ENCODE measurements at regions not wholly inside any gene's neighbourhood (a gene's known extent, or its start where the extent isn't known, plus 50 kb on each side); places are given as distances from the start of the nearest gene placed in this dataset.
A peak's percentile ranks its signal among the peaks of the same experiment; 100 is the strongest.
"Not testable (repeated sequence)": the region's sequence is repeated elsewhere in the genome, so short reads cannot be mapped to it uniquely, and the experiment has no call there.

DNA sequence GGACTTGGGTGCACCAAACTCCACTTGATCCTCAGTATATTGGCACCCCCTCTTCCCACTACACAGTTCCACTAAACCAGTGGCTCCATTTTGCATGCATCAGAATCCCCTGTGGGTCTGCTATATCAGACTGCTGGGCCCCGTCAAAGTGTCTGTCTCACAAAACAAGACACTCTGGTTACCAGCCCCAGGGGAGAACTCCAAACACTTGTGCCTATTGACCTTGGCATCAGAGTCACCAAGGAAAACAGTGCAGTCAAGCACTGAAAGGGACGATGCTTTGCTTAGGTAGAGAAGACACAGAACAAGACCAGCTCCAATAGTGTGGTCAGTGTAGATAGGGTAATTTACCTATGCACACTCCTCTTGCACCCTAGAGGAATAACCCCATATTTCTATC, 205.8 kb upstream of the RAI14 start:
- DNase-seq: no peak

GRCh38 chr5:34452170-34452828, 203.8 kb upstream of the RAI14 start:
- no peak for DNase-seq

DNA sequence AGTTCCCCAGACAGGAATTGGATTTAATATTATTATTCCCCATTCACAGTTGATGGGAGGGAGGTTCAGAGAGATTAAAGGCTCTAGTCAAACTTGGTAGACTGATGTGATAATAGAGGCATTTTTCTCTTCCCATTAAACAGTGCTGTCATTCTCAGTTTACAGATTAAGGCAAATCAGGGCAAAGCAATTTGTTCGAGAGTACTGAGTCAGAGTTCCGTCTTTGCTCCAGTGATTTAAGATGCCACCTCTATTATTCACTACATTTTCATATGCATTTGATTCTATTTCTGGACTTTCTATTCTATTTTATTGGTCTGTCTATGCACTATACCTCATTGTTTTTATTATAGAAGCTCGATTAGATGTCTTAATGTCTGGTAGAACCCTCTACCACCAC, 201.0 kb upstream of the RAI14 start:
- no peak for DNase-seq

DNA sequence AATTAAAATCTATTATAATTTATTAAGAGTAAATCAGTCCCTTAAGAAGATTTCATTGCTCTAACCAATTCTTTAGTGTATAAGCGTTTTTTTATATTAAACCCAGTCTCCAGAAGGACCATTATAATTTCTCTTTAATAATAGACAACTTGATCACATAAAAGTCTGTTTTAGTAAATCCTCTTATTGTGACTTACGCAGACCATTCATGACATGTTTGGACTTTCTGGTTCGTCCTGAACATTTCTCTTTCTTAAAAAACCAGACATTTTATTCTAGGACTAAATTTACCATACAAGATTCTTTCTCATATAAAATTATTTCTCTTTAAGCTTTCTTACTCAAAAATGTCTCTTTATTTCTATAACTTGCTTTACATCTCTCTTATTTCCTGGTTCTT, 196.2 kb upstream of the RAI14 start:
- no peak for DNase-seq

GRCh38 chr5:34460496-34460895, 195.6 kb upstream of the RAI14 start:
- DNase-seq: no peak

DNA sequence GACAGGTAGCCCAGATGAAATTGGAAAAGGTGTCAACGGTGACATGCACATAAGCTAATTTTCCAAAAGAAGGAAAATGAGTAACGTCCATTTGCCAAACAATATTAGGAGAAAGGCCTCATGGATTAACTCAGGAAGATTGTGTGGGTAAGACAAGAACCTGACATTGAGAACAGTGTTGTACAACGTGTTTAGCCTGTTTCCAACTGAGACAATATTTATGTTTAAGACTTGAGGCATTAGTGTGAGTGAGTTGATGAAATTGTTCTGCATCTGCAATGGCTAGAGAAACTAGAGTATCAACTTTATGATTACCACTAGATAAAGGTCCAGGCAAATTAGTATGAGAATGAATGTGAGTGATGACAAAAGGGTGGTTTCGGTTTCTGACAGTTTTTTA, 191.3 kb upstream of the RAI14 start:
- DNase-seq: no peak

- DNase-seq: not testable (repeated sequence)
Observed at GRCh38 chr5:34465301-34465700, 190.8 kb upstream of the RAI14 start.

DNA sequence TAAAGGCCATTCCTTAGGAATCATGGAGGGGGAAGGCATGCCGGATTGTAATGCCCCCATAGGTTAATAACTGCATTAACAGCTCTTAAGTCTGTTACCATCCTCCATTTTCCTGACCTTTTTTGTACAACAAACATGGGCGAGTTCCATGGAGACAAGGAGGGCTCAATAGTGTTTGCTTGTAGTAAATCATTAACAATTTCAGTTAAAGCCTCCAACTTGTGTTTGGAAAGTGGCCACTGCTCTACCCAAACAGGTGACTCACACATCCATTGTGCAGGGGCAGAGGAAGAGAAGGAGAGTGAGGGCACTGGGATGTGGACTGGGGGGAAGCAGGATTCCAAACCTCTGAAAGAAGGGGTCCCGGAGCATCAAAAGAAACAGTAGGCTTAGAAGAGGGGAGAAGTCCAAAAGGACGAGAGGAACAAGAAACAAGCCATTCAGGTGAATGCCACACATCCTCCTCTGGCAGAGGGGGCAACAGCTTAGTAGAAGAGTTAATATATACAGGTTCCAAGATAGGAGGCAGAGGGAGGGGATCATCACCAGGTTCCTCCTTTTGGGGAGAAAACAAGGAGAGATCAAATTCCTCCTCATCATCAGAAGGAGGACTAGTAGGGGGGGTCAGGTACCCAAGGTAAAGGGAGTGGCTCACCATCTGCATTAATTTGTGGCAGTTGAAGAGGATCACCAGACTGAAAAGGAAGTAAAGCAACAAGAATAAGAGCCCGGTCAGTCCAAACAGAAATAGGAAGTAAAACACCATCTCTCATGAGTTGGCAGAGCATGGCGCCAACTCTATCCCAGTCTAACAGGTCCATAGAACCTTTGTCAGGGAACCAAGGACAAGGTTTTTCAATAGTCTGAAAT, 189.4 kb upstream of the RAI14 start:
- DNase-seq: not testable (repeated sequence)

GRCh38 chr5:34467436-34467835, 188.7 kb upstream of the RAI14 start:
- DNase-seq: no peak

DNA sequence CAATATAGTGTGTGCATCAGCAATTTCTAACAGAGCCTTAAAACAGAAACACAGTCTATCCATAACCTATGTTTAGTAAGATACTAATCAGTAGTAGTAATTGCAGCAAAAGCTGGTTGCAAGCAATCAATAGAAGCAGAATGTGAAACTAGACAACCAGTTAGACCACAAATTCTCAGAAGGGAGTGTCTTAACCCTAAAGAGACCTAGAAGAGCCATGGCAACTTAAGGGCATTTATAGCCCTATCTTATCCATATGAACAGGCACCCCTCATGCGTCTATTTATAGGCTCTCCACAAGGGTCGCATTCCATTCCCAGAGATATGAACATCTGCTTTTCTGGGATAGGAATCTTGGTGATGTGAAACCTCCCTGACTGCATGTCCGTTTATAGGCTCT, 188.1 kb upstream of the RAI14 start:
- not testable (repeated sequence) for DNase-seq

GRCh38 chr5:34469971-34470370, 186.2 kb upstream of the RAI14 start:
- DNase-seq: no peak

GRCh38 chr5:34474573-34475021, 181.5 kb upstream of the RAI14 start:
- no peak for DNase-seq

- DNase-seq: no peak
Observed at GRCh38 chr5:34475249-34475966, 180.7 kb upstream of the RAI14 start.

DNA sequence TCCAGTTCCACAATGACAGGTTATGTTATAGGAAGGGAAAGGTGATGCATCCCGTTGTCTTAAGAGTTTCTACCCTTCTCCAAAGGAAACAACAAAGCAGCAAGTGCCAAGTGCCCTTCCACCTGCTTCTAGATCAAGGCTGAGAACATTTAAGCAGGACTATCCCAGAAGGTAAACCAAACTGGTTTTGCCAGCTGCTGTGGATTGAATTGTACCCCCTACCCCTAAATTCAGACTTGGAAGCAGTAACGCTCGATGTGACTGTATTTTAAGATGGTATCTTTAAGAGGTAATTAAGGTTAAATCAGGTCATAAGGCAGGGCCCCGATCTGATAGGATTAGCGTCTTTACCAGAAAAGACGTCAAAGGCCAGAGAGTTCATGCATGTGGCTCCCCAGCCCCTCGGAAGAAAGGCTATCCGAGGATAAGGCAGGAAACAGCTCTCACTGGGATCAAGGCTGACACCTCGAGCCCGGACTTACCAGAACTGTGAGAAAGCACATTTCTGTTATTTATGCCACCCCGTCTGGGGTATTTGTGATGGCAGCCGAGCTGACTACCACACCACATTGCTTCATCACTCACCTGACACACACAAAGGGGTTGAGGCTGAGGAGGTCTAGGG, 179.1 kb upstream of the RAI14 start:
- DNase-seq: no peak

- DNase-seq: no peak
Observed at GRCh38 chr5:34480810-34481528, 175.2 kb upstream of the RAI14 start.

DNA sequence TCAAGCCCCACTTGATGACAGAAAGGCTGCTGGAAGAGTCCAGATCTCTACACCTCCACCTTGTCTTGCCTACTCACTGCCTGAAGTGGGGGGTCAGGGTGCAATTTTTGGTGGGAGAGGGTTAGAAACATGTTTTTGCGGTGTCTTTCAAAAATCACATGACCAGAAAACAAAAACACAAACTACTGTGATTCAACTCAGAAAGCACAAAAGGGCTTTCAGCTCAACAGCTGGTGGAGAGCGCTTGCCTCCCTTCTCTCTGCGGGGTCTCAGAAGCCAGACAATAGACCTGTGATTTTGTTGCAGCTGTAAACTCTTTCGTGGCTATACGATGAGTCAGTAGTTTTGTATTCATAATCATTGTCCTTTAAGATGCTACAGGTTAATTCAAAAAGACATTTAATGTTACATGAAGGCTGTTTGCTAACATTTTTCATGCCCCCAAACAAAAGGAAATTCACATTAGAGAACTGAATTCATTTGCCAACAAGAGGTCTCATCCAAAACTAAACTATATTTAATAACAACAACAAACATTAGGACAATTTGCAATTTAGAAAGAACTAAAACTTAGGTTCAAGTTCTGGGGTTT, 172.6 kb upstream of the RAI14 start:
- DNase-seq: no peak

DNA sequence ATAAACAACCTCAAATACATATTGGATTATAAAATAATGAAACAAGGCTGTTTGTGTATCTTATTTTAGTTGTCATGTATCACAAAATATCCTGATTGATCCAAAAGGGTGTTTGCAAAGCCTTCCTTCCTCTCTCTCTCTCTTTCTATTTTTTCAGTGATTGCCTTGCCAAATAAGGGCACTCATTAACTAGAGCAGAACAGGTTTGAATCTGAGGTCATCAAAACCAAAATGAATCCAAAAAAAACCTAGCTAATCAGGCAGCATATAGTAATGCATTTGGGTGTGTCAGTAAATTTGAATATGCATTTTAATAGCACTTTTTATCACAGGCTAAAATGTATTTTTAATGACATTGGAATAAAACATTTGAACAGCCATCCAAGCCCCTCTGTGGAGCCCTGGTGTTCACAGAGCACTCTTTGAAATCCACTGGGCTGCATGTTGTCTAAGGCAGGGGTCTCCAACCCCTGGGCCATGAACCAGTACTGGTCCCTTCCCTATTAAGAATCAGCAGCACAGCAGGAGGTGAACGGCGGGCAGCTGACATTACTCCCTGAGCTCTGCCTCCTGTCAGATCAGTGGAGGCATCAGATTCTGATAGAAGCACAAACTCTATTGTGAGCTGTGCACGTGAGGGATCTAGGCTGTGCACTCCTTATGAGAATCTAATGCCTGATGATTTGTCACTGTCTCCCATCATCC, 171.8 kb upstream of the RAI14 start:
- DNase-seq: no peak

- DNase-seq: no peak
Observed at GRCh38 chr5:34485768-34486030, 170.4 kb upstream of the RAI14 start.

- DNase-seq: peak; percentile 66
Observed at GRCh38 chr5:34486160-34486848, 169.8 kb upstream of the RAI14 start.

GRCh38 chr5:34486849-34487158, 169.3 kb upstream of the RAI14 start:
- no peak for DNase-seq

GRCh38 chr5:34487159-34487879, 168.8 kb upstream of the RAI14 start:
- DNase-seq: no peak
